Loucy (cell line): ENCODE measurements at regions not wholly inside any gene's neighbourhood (a gene's known extent, or its start where the extent isn't known, plus 50 kb on each side); places are given as distances from the start of the nearest gene placed in this dataset.

Experiments used
- H2AFZ ChIP-seq: fragments of 200-600 bp; sonication (generic); 2 replicates; pipeline ENCODE4 v1.6.0; 2016; ENCODE audit warnings: antibody characterized with exemption, mild to moderate bottlenecking, low read length, moderate library complexity
- H3F3A ChIP-seq: fragments of 200-600 bp; 2 replicates; pipeline ENCODE4 v1.6.0; 2016; ENCODE audit warnings: antibody characterized with exemption, low read depth, mild to moderate bottlenecking
- H3K27me3 ChIP-seq: fragments of 200-600 bp; sonication (generic); 2 replicates; pipeline ENCODE4 v1.6.1; 2014; ENCODE audit warnings: low read length, mild to moderate bottlenecking; ENCODE audit not compliant: insufficient read depth, poor library complexity, severe bottlenecking
- H3K36me3 ChIP-seq: fragments of 200-600 bp; sonication (generic); 2 replicates; pipeline ENCODE4 v1.6.1; 2016; ENCODE audit warnings: low read length; ENCODE audit not compliant: insufficient read depth
- H3K4me1 ChIP-seq: fragments of 200-600 bp; sonication (generic); 2 replicates; pipeline ENCODE4 v1.5.1; 2014; ENCODE audit warnings: low read length, mild to moderate bottlenecking; ENCODE audit not compliant: insufficient read depth, poor library complexity, severe bottlenecking
- H3K4me2 ChIP-seq: fragments of 200-600 bp; sonication (generic); 2 replicates; pipeline ENCODE4 v1.6.0; 2014; ENCODE audit warnings: antibody characterized with exemption, low read length, low read depth, mild to moderate bottlenecking; ENCODE audit not compliant: poor library complexity, severe bottlenecking
- H3K4me3 ChIP-seq: fragments of 200-600 bp; sonication (generic); 2 replicates; pipeline ENCODE4 v1.5.1; 2014; ENCODE audit warnings: low read length, mild to moderate bottlenecking, mixed read lengths; ENCODE audit not compliant: poor library complexity, severe bottlenecking
- H3K79me2 ChIP-seq: fragments of 200-600 bp; sonication (generic); 2 replicates; pipeline ENCODE4 v1.6.1; 2014; ENCODE audit warnings: low read length; ENCODE audit not compliant: insufficient read depth
- H3K9ac ChIP-seq: fragments of 200-600 bp; sonication (generic); 2 replicates; pipeline ENCODE4 v1.6.0; 2014; ENCODE audit warnings: mild to moderate bottlenecking, low read depth, low read length, moderate library complexity; ENCODE audit not compliant: poor library complexity, severe bottlenecking
- H3K9me2 ChIP-seq: fragments of 200-600 bp; sonication (generic); replicated peaks from 2 replicates; pipeline ENCODE4 v1.6.1; 2016; ENCODE audit warnings: low read depth, low read length, mixed read lengths
- H3K9me3 ChIP-seq: fragments of 200-600 bp; sonication (generic); 2 replicates; pipeline ENCODE4 v1.6.1; 2014; ENCODE audit warnings: mild to moderate bottlenecking, antibody characterized with exemption, low read length, low read depth; ENCODE audit not compliant: insufficient read depth
- H4K20me1 ChIP-seq: fragments of 200-600 bp; sonication (generic); 2 replicates; pipeline ENCODE4 v1.6.0; 2014; ENCODE audit warnings: antibody characterized with exemption, low read length, mild to moderate bottlenecking; ENCODE audit not compliant: insufficient read depth, poor library complexity, severe bottlenecking
- CTCF ChIP-seq: fragments of 200-600 bp; sonication (generic); conservative IDR thresholded peaks from 2 replicates; pipeline ENCODE4 v1.5.1; 2014; ENCODE audit warnings: mild to moderate bottlenecking, antibody characterized with exemption, low read length
- EZH2phosphoT487 ChIP-seq: fragments of 200-600 bp; IDR thresholded peaks from 2 replicates; pipeline ENCODE4 v1.6.1; 2018; ENCODE audit warnings: antibody characterized with exemption, mild to moderate bottlenecking, moderate library complexity, borderline replicate concordance

- H3F3A ChIP-seq: no peaks in the 10 kb centered on the region
- no peaks in the 10 kb centered on the region for H3K9me3 ChIP-seq
- no peaks in the 10 kb centered on the region for H3K4me1 ChIP-seq
- H3K9me2 ChIP-seq: no peaks in the 10 kb centered on the region
- H3K27me3 ChIP-seq: no peaks in the 10 kb centered on the region
- no peak overlapping the region for H3K4me3 ChIP-seq
- no peaks in the 10 kb centered on the region for H4K20me1 ChIP-seq
- 0 out of 2 replicates have a peak overlapping the region, but pooled peaks have one; percentile 57 for H2AFZ ChIP-seq
- no peak overlapping the region for H3K4me2 ChIP-seq
- no peak overlapping the region for H3K9ac ChIP-seq
- no peaks in the 10 kb centered on the region for H3K36me3 ChIP-seq
- no peaks in the 10 kb centered on the region for H3K79me2 ChIP-seq
- TF ChIP-seq CTCF: no peak
- no peak for TF ChIP-seq EZH2phosphoT487
Observed at GRCh38 chr4:129708784-129709183, 612.8 kb downstream of the C4orf33 start.

- Histone ChIP-seq H3K9me2 (no peaks in the 10 kb centered on the region), H3F3A (no peaks in the 10 kb centered on the region), H3K4me2 (no peak overlapping the region), H4K20me1 (no peaks in the 10 kb centered on the region), H2AFZ (peak overlapping the region; percentile 67), H3K27me3 (no peaks in the 10 kb centered on the region), H3K4me1 (no peaks in the 10 kb centered on the region), H3K79me2 (no peaks in the 10 kb centered on the region), H3K9me3 (no peaks in the 10 kb centered on the region), H3K9ac (no peak overlapping the region), H3K36me3 (no peaks in the 10 kb centered on the region), H3K4me3 (no peak overlapping the region)
- TF ChIP-seq EZH2phosphoT487 (no peak), CTCF (no peak)
Observed at GRCh38 chr4:129738175-129738574, 642.2 kb downstream of the C4orf33 start.

- Histone ChIP-seq H3K4me2 (no peak overlapping the region), H3K27me3 (no peaks in the 10 kb centered on the region), H3K9me2 (no peaks in the 10 kb centered on the region), H3K4me1 (no peaks in the 10 kb centered on the region), H3F3A (no peaks in the 10 kb centered on the region), H4K20me1 (no peaks in the 10 kb centered on the region), H3K79me2 (no peaks in the 10 kb centered on the region), H3K36me3 (no peaks in the 10 kb centered on the region), H2AFZ (no peak overlapping the region), H3K4me3 (no peak overlapping the region), H3K9ac (no peak overlapping the region), H3K9me3 (no peaks in the 10 kb centered on the region)
- TF ChIP-seq EZH2phosphoT487: no peak
- TF ChIP-seq CTCF: no peak
Observed at GRCh38 chr4:129747756-129748155, 651.8 kb downstream of the C4orf33 start.
